H9 (cell line): ENCODE measurements at regions not wholly inside any gene's neighbourhood (a gene's known extent, or its start where the extent isn't known, plus 50 kb on each side); places are given as distances from the start of the nearest gene placed in this dataset.

ENCODE experiments used
- DNase-seq: peaks from one replicate; pipeline ENCODE4 v3.0.0-alpha.2; 2017
- H2AFZ ChIP-seq: one replicate; pipeline ENCODE4 v1.6.1; 2013; ENCODE audit warnings: mild to moderate bottlenecking, low read length, control low read depth, moderate library complexity
- H2AK5ac ChIP-seq: 2 replicates; pipeline ENCODE4 v1.6.1; 2013; ENCODE audit warnings: low read length, control low read depth, mixed read lengths; ENCODE audit not compliant: insufficient read length
- H2BK120ac ChIP-seq: one replicate; pipeline ENCODE4 v1.6.1; 2013; ENCODE audit warnings: low read depth, mild to moderate bottlenecking, low read length, control low read depth, inconsistent platforms; ENCODE audit not compliant: poor library complexity, severe bottlenecking
- H2BK12ac ChIP-seq: 2 replicates; pipeline ENCODE4 v1.6.1; 2013; ENCODE audit warnings: low read length, control low read depth, mixed read lengths, low read depth; ENCODE audit not compliant: insufficient read length
- H2BK15ac ChIP-seq: 2 replicates; pipeline ENCODE4 v1.6.1; 2013; ENCODE audit warnings: low read depth, low read length, control low read depth
- H2BK20ac ChIP-seq: one replicate; pipeline ENCODE4 v1.6.1; 2013; ENCODE audit warnings: low read depth, mild to moderate bottlenecking, low read length, control low read depth, inconsistent platforms; ENCODE audit not compliant: poor library complexity, severe bottlenecking
- H2BK5ac ChIP-seq: 2 replicates; pipeline ENCODE4 v1.6.1; 2013; ENCODE audit warnings: low read length, control low read depth, mixed read lengths; ENCODE audit not compliant: insufficient read length
- H3K14ac ChIP-seq: 2 replicates; pipeline ENCODE4 v1.6.1; 2013; ENCODE audit warnings: low read length, control low read depth; ENCODE audit not compliant: insufficient read depth
- H3K18ac ChIP-seq: 2 replicates; pipeline ENCODE4 v1.6.1; 2013; ENCODE audit warnings: low read depth, mild to moderate bottlenecking, mixed read lengths, low read length, control low read depth; ENCODE audit not compliant: insufficient read length
- H3K23ac ChIP-seq: 2 replicates; pipeline ENCODE4 v1.6.1; 2013; ENCODE audit warnings: low read length, control low read depth, mixed read lengths, low read depth; ENCODE audit not compliant: insufficient read length
- H3K23me2 ChIP-seq: 2 replicates; pipeline ENCODE4 v1.6.1; 2013; ENCODE audit warnings: low read depth, mild to moderate bottlenecking, mixed read lengths, low read length, control low read depth; ENCODE audit not compliant: insufficient read length, poor library complexity, severe bottlenecking
- H3K27ac ChIP-seq: 2 replicates; pipeline ENCODE4 v1.5.1; 2013; ENCODE audit warnings: low read length, control low read depth, mixed read lengths, low read depth; ENCODE audit not compliant: insufficient read length
- H3K27me3 ChIP-seq: 2 replicates; pipeline ENCODE4 v1.6.1; 2013; ENCODE audit warnings: low read length, control low read depth, inconsistent platforms; ENCODE audit not compliant: insufficient read depth
- H3K4ac ChIP-seq: 2 replicates; pipeline ENCODE4 v1.6.1; 2013; ENCODE audit warnings: low read depth, mild to moderate bottlenecking, control low read depth, inconsistent platforms, low read length, moderate library complexity
- H3K4me1 ChIP-seq: 2 replicates; pipeline ENCODE4 v1.6.1; 2013; ENCODE audit warnings: low read length, control low read depth, inconsistent platforms; ENCODE audit not compliant: insufficient read depth
- H3K4me2 ChIP-seq: 2 replicates; pipeline ENCODE4 v1.6.1; 2013; ENCODE audit warnings: low read length, control low read depth, mixed read lengths; ENCODE audit not compliant: insufficient read length, insufficient read depth
- H3K56ac ChIP-seq: 2 replicates; pipeline ENCODE4 v1.6.1; 2013; ENCODE audit warnings: low read depth, mild to moderate bottlenecking, mixed read lengths, low read length, control low read depth; ENCODE audit not compliant: insufficient read length
- H3K79me1 ChIP-seq: 2 replicates; pipeline ENCODE4 v1.6.1; 2013; ENCODE audit warnings: low read depth, mild to moderate bottlenecking, moderate library complexity, low read length, control low read depth, inconsistent platforms; ENCODE audit not compliant: insufficient read depth, poor library complexity, severe bottlenecking
- H3K79me2 ChIP-seq: 2 replicates; pipeline ENCODE4 v1.6.1; 2013; ENCODE audit warnings: low read length, control low read depth, inconsistent platforms; ENCODE audit not compliant: insufficient read depth
- H3K9ac ChIP-seq: 2 replicates; pipeline ENCODE4 v1.6.1; 2013; ENCODE audit warnings: low read length, control low read depth, mixed read lengths; ENCODE audit not compliant: insufficient read length; ENCODE audit errors: extremely low read depth
- H3K9me3 ChIP-seq: one replicate; pipeline ENCODE4 v1.6.1; 2013; ENCODE audit warnings: low read depth, low read length, inconsistent platforms; ENCODE audit not compliant: control insufficient read depth
- H3T11ph ChIP-seq: one replicate; pipeline ENCODE4 v1.6.1; 2013; ENCODE audit warnings: mild to moderate bottlenecking, low read length, control low read depth, inconsistent platforms
- H4K20me1 ChIP-seq: one replicate; pipeline ENCODE4 v1.6.1; 2013; ENCODE audit not compliant: control insufficient read depth, insufficient read length, insufficient read depth
- H4K5ac ChIP-seq: 2 replicates; pipeline ENCODE4 v1.6.1; 2013; ENCODE audit warnings: low read depth, mild to moderate bottlenecking, mixed read lengths, low read length, control low read depth; ENCODE audit not compliant: insufficient read length
- H4K8ac ChIP-seq: replicated peaks from 2 replicates; pipeline ENCODE4 v1.6.1; 2013; ENCODE audit warnings: low read length, control low read depth, mixed read lengths, low read depth; ENCODE audit not compliant: insufficient read length
- H4K91ac ChIP-seq: 2 replicates; pipeline ENCODE4 v1.6.1; 2013; ENCODE audit warnings: low read depth, mild to moderate bottlenecking, moderate library complexity, mixed read lengths, low read length, control low read depth; ENCODE audit not compliant: insufficient read length
- H3K27ac Mint-ChIP-seq, 3 experiments: 2 replicates in 2 of 3; 3 replicates in 1 of 3; pipeline ENCODE4 v1.8.0; 2020 to 2021; ENCODE audit warnings: mixed read lengths in 3 of 3, mild to moderate bottlenecking in 1 of 3, moderate library complexity in 1 of 3
- H3K27me3 Mint-ChIP-seq: 2 replicates; pipeline ENCODE4 v1.8.0; 2021; ENCODE audit warnings: low read depth, mild to moderate bottlenecking, moderate library complexity, mixed read lengths
- H3K36me3 Mint-ChIP-seq, 3 experiments: 2 replicates in 2 of 3; 3 replicates in 1 of 3; pipeline ENCODE4 v1.8.0; 2020 to 2021; ENCODE audit warnings: low read depth in 3 of 3, mixed read lengths in 3 of 3; ENCODE audit not compliant: insufficient read depth in 1 of 3
- H3K4me1 Mint-ChIP-seq, 2 experiments: 2 replicates each; pipeline ENCODE4 v1.8.0; 2020; ENCODE audit warnings: mixed read lengths in 2 of 2
- H3K4me3 Mint-ChIP-seq, 2 experiments: 2 replicates in 1 of 2; 3 replicates in 1 of 2; pipeline ENCODE4 v1.8.0; 2020 to 2021; ENCODE audit warnings: mild to moderate bottlenecking in 2 of 2, mixed read lengths in 2 of 2, moderate library complexity in 1 of 2
- H3K9me3 Mint-ChIP-seq, 2 experiments: 2 replicates in 1 of 2; 3 replicates in 1 of 2; pipeline ENCODE4 v1.8.0; 2020; ENCODE audit warnings: mild to moderate bottlenecking in 2 of 2, mixed read lengths in 2 of 2, moderate library complexity in 1 of 2
- WGBS: extraction: QIAGEN DNeasy Blood & Tissue Kit; methylation state at CpG from one replicate; pipeline ENCODE4 v1.1.7; 2013; ENCODE audit warnings: missing lambda C conversion rate, low lambda C conversion rate, mixed read lengths; ENCODE audit not compliant: insufficient read length; ENCODE audit errors: extremely low coverage; 5-methylcytosine and 5-hydroxymethylcytosine counted together
- TF ChIP-seq, protein P1 (sequence below): fragments of 200-600 bp; sonication (generic); conservative IDR thresholded peaks from 3 replicates; pipeline ENCODE4 v1.8.0; 2021; ENCODE audit warnings: antibody characterized with exemption, mild to moderate bottlenecking

DNA sequence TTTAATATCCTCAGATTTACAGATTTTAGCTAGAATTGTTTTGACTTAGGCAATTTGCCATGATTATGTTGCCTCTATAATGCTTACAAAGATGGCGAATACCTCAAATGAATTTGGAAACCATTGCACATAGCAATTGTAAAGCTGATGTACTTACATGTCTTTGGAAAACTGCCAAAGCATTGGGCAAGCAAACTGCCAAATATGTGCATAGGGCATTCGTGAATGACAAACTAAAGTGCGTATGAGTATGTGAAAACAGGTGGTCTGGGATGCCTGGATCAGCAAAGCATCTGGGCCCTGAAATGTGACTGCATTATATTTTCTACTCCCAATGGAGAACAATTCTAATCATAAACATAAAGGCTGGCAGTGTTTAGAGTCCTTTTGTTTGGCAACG lies 445.3 kb upstream of the ROBO1 start:
- peaks cover 0 to 6% of the 10 kb centered on the region in 2 experiments; a peak in 2 of 5 replicates for H3K9me3 Mint-ChIP-seq
- H3K4me1 Mint-ChIP-seq, result peaks cover 21 to 22% of the 10 kb centered on the region in 2 experiments
- no peak overlapping the region for H2BK12ac ChIP-seq
- no peak overlapping the region for H4K91ac ChIP-seq
- H2BK120ac ChIP-seq, result no peak overlapping the region
- H4K8ac ChIP-seq, result no peak overlapping the region
- no peaks in the 10 kb centered on the region for H3K9me3 ChIP-seq
- H3K23me2 ChIP-seq, result no peaks in the 10 kb centered on the region
- no peak overlapping the region for H3K27ac Mint-ChIP-seq
- no peaks in the 10 kb centered on the region for H3K79me2 ChIP-seq
- H3K27ac ChIP-seq, result no peak overlapping the region
- no peak overlapping the region for H2BK20ac ChIP-seq
- no peak overlapping the region for H3K4me3 Mint-ChIP-seq
- H3K18ac ChIP-seq, result no peak overlapping the region
- H3K36me3 Mint-ChIP-seq, result peaks cover 0 to 6% (median 0%) of the 10 kb centered on the region in 3 experiments; a peak in 1 of 7 replicates
- no peaks in the 10 kb centered on the region for H4K20me1 ChIP-seq
- H2BK5ac ChIP-seq, result no peak overlapping the region
- no peak overlapping the region for H3K4ac ChIP-seq
- no peak overlapping the region for H3K14ac ChIP-seq
- no CpG with 5 or more reads among the region's 4 CpGs for WGBS
- no peak overlapping the region for H2AFZ ChIP-seq
- no peaks in the 10 kb centered on the region for H3K27me3 ChIP-seq
- H3K9ac ChIP-seq, result no peak overlapping the region
- H2AK5ac ChIP-seq, result no peak overlapping the region
- no peak overlapping the region for H3K23ac ChIP-seq
- H3K4me2 ChIP-seq, result no peak overlapping the region
- H3K56ac ChIP-seq, result no peak overlapping the region
- TF ChIP-seq, protein P1, sequence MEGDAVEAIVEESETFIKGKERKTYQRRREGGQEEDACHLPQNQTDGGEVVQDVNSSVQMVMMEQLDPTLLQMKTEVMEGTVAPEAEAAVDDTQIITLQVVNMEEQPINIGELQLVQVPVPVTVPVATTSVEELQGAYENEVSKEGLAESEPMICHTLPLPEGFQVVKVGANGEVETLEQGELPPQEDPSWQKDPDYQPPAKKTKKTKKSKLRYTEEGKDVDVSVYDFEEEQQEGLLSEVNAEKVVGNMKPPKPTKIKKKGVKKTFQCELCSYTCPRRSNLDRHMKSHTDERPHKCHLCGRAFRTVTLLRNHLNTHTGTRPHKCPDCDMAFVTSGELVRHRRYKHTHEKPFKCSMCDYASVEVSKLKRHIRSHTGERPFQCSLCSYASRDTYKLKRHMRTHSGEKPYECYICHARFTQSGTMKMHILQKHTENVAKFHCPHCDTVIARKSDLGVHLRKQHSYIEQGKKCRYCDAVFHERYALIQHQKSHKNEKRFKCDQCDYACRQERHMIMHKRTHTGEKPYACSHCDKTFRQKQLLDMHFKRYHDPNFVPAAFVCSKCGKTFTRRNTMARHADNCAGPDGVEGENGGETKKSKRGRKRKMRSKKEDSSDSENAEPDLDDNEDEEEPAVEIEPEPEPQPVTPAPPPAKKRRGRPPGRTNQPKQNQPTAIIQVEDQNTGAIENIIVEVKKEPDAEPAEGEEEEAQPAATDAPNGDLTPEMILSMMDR, result no peak
- no peaks in the 10 kb centered on the region for H3K79me1 ChIP-seq
- no peaks in the 10 kb centered on the region for H3K27me3 Mint-ChIP-seq
- DNase-seq, result no peak
- no peak overlapping the region for H4K5ac ChIP-seq
- no peak overlapping the region for H3T11ph ChIP-seq
- H3K4me1 ChIP-seq, result peaks cover 6% of the 10 kb centered on the region; the same call in 1 of the 2 replicates
- H2BK15ac ChIP-seq, result no peak overlapping the region
